Breast epithelium (tissue), 4 donors: ENCODE measurements at regions not wholly inside any gene's neighbourhood (a gene's known extent, or its start where the extent isn't known, plus 50 kb on each side); places are given as distances from the start of the nearest gene placed in this dataset.

Experiments used
- DNase-seq, 2 donors: peaks; one replicate each; pipeline ENCODE4 v3.0.0-alpha.2; 2019; ENCODE audit warnings: low spot score in 2 of 2
- H3K27ac ChIP-seq, 2 donors: fragments of 200-600 bp; sonication (generic) in 1 of 2; one replicate each; pipeline ENCODE4 v1.5.1; 2016 to 2019; ENCODE audit warnings: mild to moderate bottlenecking in 1 of 2
- H3K27me3 ChIP-seq, 2 donors: fragments of 200-600 bp; sonication (generic) in 1 of 2; one replicate each; pipeline versions ENCODE4 v1.5.1 to v1.6.0; 2017 to 2019; ENCODE audit warnings: control low read depth in 1 of 2, mild to moderate bottlenecking in 1 of 2
- H3K36me3 ChIP-seq: fragments of 200-600 bp; one replicate; pipeline ENCODE4 v1.5.1; 2019
- H3K4me1 ChIP-seq, 2 donors: fragments of 200-600 bp; sonication (generic); one replicate each; pipeline ENCODE4 v1.5.1; 2016 to 2019; ENCODE audit warnings: control low read depth in 1 of 2
- H3K4me3 ChIP-seq, 3 donors: fragments of 200-600 bp; sonication (generic); 1 replicate in 2 of 3; 2 replicates in 1 of 3; pipeline ENCODE4 v1.5.1; 2016 to 2019; ENCODE audit warnings: mild to moderate bottlenecking in 3 of 3, moderate library complexity in 2 of 3
- H3K9me3 ChIP-seq, 2 donors: fragments of 200-600 bp; sonication (generic) in 1 of 2; one replicate each; pipeline ENCODE4 v1.5.1; 2016 to 2019; ENCODE audit warnings: control low read depth in 1 of 2
- POLR2A ChIP-seq: fragments of 450-650 bp; IDR thresholded peaks from one replicate; pipeline ENCODE4 v1.6.1; 2016; ENCODE audit warnings: antibody characterized with exemption, mild to moderate bottlenecking, moderate library complexity
- POLR2AphosphoS5 ChIP-seq, 3 donors: sonication (generic); formaldehyde crosslinking; IDR thresholded peaks; one replicate each; pipeline ENCODE4 v1.6.1; 2017; ENCODE audit warnings: antibody characterized with exemption in 3 of 3
- intact Hi-C: fragments of 100-400 bp; cut with DNase I; formaldehyde crosslinking; loops from one replicate; pipeline ENCODE4 v1.15.1; 2023; ENCODE audit warnings: low total_unique reads
- TF ChIP-seq, protein P1 (sequence below), 3 donors: fragments of 450-650 bp; IDR thresholded peaks; one replicate each; pipeline ENCODE4 v1.5.1; 2016 to 2017; ENCODE audit warnings: antibody characterized with exemption in 3 of 3, mild to moderate bottlenecking in 3 of 3, moderate library complexity in 3 of 3

DNA sequence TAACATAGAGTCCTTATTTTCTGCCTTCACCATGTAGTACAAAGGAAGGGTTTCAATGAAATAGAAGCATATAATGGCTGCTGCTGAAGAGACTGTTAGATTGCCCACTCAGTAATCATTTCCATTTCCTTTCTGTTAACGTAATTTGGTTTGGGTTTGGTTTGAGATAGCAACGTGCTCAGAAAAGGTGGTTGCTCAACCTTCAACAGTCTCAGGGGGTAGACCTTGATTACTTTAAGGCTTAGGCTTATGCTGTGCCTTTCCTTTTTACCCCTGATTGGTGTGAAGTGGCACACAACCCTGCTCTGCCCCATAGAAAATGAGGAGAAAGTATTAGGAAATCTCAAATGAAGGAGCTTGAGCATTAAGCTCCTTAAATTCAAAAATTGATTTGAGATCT is 163.7 kb upstream of the TP63 start:
- no peak for DNase-seq
- no peaks in the 10 kb centered on the region for H3K9me3 ChIP-seq
- TF ChIP-seq, protein P1, sequence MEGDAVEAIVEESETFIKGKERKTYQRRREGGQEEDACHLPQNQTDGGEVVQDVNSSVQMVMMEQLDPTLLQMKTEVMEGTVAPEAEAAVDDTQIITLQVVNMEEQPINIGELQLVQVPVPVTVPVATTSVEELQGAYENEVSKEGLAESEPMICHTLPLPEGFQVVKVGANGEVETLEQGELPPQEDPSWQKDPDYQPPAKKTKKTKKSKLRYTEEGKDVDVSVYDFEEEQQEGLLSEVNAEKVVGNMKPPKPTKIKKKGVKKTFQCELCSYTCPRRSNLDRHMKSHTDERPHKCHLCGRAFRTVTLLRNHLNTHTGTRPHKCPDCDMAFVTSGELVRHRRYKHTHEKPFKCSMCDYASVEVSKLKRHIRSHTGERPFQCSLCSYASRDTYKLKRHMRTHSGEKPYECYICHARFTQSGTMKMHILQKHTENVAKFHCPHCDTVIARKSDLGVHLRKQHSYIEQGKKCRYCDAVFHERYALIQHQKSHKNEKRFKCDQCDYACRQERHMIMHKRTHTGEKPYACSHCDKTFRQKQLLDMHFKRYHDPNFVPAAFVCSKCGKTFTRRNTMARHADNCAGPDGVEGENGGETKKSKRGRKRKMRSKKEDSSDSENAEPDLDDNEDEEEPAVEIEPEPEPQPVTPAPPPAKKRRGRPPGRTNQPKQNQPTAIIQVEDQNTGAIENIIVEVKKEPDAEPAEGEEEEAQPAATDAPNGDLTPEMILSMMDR (IDR thresholded peaks at IDR 0.05): no peak
- TF ChIP-seq POLR2A (no peak), POLR2AphosphoS5 (IDR thresholded peaks at IDR 0.05) (no peak)
- no peaks in the 10 kb centered on the region for H3K36me3 ChIP-seq
- no peak overlapping the region for H3K4me3 ChIP-seq
- intact Hi-C loops: no loop called here
- H3K27ac ChIP-seq: no peak overlapping the region
- H3K4me1 ChIP-seq: no peaks in the 10 kb centered on the region
- H3K27me3 ChIP-seq: no peaks in the 10 kb centered on the region

DNA sequence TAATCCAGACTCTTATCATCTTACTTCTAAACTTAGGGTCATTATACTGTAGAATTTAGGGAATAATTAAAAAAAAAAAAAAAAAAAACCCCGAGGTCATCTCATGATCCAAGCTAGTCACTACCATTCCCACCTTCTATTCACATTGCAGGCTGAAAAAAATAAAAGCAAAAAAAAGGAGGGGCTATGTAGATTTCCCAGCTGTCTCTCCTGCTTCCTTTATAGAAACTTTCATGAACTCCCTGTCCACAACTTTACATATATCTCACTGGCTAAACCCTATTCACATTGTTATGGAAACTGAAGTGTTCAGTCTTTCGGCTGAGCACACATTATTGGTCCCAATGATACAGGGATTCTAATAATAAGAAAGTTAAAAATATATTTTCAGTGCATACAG is 156.2 kb upstream of the TP63 start:
- H3K4me1 ChIP-seq: no peaks in the 10 kb centered on the region
- H3K27me3 ChIP-seq: no peaks in the 10 kb centered on the region
- TF ChIP-seq POLR2A: no peak
- intact Hi-C loops: no loop called here
- no peaks in the 10 kb centered on the region for H3K9me3 ChIP-seq
- no peak for DNase-seq
- no peaks in the 10 kb centered on the region for H3K36me3 ChIP-seq
- no peak overlapping the region for H3K27ac ChIP-seq
- H3K4me3 ChIP-seq: no peak overlapping the region

DNA sequence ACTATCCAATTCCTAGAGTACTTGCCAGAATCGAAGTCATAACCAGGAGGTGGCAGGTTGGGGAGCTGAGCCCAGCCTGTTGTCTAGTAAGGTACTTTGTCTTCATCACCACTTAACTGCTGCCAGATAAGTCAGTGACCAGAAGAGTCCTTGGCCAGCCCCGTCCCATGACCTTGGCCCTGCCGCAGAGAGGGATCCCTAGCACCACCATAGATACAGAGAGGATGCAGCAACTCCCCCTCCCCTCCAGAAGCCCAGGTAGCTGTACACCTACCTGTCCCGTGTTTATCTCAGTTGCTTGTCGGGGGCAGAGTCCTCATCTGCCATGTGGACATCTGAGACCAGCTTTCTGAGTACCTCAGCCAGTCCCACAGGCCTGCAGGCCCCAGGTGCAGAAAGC is 153.6 kb upstream of the TP63 start:
- Histone ChIP-seq H3K4me3 (no peak overlapping the region), H3K27me3 (no peaks in the 10 kb centered on the region), H3K36me3 (no peaks in the 10 kb centered on the region), H3K27ac (no peak overlapping the region), H3K4me1 (no peaks in the 10 kb centered on the region), H3K9me3 (no peaks in the 10 kb centered on the region)
- TF ChIP-seq, protein P1 (IDR thresholded peaks at IDR 0.05): no peak
- TF ChIP-seq POLR2A: no peak
- TF ChIP-seq POLR2AphosphoS5 (IDR thresholded peaks at IDR 0.05): no peak
- intact Hi-C loops: no loop called here
- no peak for DNase-seq

DNA sequence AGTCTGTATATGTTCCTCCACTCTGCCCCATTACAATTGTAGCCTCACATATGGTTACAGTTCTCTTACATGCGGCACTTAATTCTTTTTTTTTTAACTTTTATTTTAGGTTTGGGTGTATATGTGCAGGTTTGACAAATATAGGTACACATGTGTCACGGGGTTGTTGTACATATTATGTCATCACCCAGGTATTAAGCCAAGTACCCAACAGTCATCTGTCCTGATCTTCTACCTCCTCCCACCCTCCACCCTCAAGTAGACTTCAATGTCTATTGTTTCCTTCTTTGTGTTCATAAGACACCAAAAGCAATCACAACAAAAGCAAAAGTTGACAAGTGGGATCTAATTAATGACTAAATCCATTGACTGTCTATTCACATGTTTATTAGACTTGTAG is 144.6 kb upstream of the TP63 start:
- Histone ChIP-seq H3K36me3 (no peaks in the 10 kb centered on the region), H3K4me1 (no peaks in the 10 kb centered on the region), H3K4me3 (no peak overlapping the region), H3K27me3 (no peaks in the 10 kb centered on the region), H3K9me3 (no peaks in the 10 kb centered on the region), H3K27ac (no peak overlapping the region)
- intact Hi-C loops: loop anchor here (10.0 kb wide), 1 partner anchor 482 kb away; no protein-coding TSS in a partner anchor
- TF ChIP-seq, protein P1 (IDR thresholded peaks at IDR 0.05): no peak
- TF ChIP-seq POLR2AphosphoS5 (IDR thresholded peaks at IDR 0.05) (no peak), POLR2A (no peak)
- no peak for DNase-seq

DNA sequence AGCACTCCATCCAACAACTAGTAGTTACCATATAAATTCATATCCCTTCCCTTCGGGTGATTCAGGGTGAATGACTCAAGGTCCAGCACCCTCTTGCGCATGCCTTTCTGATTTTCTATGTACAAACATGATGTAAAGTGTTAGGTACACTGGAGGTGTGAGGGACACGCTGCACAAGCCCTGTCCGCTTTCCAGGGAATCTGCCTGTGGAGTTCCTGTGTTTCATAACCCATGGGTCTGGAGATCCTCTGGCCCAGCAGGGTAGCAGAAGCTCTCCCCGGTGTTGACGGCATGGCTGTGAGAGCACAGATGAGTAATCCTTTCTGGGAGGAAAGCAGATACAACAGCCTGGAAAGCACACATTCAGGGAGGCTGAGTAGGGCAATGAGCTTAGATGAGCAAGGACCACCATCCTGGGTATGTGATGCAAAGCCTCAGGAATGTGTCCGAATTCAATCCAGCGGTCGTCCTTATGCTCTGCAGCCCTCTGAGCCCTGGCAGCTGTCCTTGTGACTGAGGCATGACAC is 142.9 kb upstream of the TP63 start:
- Histone ChIP-seq H3K9me3 (no peaks in the 10 kb centered on the region), H3K4me3 (no peak overlapping the region), H3K4me1 (no peaks in the 10 kb centered on the region), H3K27ac (no peak overlapping the region), H3K27me3 (no peaks in the 10 kb centered on the region), H3K36me3 (no peaks in the 10 kb centered on the region)
- DNase-seq: no peak
- intact Hi-C loops: loop anchor here (10.0 kb wide), 1 partner anchor 484 kb away; no protein-coding TSS in a partner anchor
- no peak for TF ChIP-seq POLR2A
- TF ChIP-seq, protein P1 (IDR thresholded peaks at IDR 0.05): no peak
- TF ChIP-seq POLR2AphosphoS5 (IDR thresholded peaks at IDR 0.05): no peak

DNA sequence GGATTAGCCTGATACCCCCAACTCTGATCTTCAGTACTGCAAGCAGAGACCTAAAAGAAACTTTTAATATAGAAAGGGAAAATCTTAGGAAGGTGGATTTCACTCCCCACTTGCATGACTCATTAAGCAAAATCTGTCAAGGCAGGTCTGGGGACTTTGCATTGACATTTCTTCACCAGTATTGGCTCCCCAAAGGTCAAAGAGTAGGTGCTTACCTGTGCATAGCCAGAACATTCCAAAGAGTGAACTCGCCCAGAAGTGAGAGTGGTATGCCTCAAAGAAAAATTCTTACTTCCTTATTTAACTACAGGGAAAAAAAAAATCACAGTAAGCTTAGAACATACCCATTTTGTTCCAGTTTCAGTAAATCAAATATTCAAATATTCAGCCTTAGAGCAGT is 140.9 kb upstream of the TP63 start:
- Histone ChIP-seq H3K9me3 (no peaks in the 10 kb centered on the region), H3K36me3 (no peaks in the 10 kb centered on the region), H3K4me1 (no peaks in the 10 kb centered on the region), H3K4me3 (no peak overlapping the region), H3K27ac (no peak overlapping the region), H3K27me3 (no peaks in the 10 kb centered on the region)
- intact Hi-C loops: no loop called here
- TF ChIP-seq POLR2AphosphoS5 (IDR thresholded peaks at IDR 0.05): no peak
- TF ChIP-seq, protein P1 (IDR thresholded peaks at IDR 0.05): no peak
- TF ChIP-seq POLR2A: no peak
- DNase-seq: no peak
